ENCODE measurements at regions not wholly inside any gene's neighbourhood (a gene's known extent, or its start where the extent isn't known, plus 50 kb on each side); places are given as distances from the start of the nearest gene placed in this dataset.

DNA sequence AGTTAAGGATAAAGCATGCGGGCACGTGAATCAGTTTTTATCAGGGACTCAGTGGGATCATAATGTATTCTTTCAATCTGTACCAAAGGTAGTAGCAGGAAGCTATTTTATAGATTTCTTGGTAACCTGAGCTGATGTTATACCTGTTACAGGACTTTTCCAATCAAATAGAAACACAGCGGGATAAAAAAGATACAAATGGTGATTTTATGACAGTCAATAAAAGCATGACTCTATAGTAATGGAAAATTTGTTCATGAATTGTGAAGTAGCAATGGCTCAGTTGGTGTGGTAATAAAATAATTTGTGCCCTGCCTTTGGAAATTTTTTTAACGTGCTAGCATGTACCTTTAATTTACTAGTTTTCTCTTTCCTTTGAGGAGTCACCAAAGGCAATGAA, 300.7 kb upstream of the CELF2 start:
- TF ChIP-seq CTCF (IDR thresholded peaks at IDR 0.05 in 2 of 3, conservative IDR thresholded peaks at IDR 0.05 in 1 of 3; ENCODE audit: control insufficient read depth in 2 of 3, extremely low read depth in 1 of 3, insufficient read depth in 1 of 3, low read depth in 3 of 3, low read length in 3 of 3) (no peak), POLR2A (IDR thresholded peaks at IDR 0.05; ENCODE audit: low read depth, low read length) (no peak), NFYA (IDR thresholded peaks at IDR 0.05; ENCODE audit: borderline replicate concordance, low read depth, low read length) (no peak), JUND (IDR thresholded peaks at IDR 0.05; ENCODE audit: low read depth, low read length) (no peak), PRDM15 (CRISPR knock-in tag; IDR thresholded peaks at IDR 0.05) (no peak), EZH2 (IDR thresholded peaks at IDR 0.05; ENCODE audit: borderline replicate concordance, control insufficient read depth, low read depth, low read length) (no peak), REST (IDR thresholded peaks at IDR 0.05; ENCODE audit: low read depth, low read length) (no peak), SIN3A (IDR thresholded peaks at IDR 0.05; ENCODE audit: low read depth, low read length) (no peak)
- TF ChIP-seq, protein P1, sequence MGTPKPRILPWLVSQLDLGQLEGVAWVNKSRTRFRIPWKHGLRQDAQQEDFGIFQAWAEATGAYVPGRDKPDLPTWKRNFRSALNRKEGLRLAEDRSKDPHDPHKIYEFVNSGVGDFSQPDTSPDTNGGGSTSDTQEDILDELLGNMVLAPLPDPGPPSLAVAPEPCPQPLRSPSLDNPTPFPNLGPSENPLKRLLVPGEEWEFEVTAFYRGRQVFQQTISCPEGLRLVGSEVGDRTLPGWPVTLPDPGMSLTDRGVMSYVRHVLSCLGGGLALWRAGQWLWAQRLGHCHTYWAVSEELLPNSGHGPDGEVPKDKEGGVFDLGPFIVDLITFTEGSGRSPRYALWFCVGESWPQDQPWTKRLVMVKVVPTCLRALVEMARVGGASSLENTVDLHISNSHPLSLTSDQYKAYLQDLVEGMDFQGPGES (IDR thresholded peaks at IDR 0.05): no peak
- TF ChIP-seq, protein P2, sequence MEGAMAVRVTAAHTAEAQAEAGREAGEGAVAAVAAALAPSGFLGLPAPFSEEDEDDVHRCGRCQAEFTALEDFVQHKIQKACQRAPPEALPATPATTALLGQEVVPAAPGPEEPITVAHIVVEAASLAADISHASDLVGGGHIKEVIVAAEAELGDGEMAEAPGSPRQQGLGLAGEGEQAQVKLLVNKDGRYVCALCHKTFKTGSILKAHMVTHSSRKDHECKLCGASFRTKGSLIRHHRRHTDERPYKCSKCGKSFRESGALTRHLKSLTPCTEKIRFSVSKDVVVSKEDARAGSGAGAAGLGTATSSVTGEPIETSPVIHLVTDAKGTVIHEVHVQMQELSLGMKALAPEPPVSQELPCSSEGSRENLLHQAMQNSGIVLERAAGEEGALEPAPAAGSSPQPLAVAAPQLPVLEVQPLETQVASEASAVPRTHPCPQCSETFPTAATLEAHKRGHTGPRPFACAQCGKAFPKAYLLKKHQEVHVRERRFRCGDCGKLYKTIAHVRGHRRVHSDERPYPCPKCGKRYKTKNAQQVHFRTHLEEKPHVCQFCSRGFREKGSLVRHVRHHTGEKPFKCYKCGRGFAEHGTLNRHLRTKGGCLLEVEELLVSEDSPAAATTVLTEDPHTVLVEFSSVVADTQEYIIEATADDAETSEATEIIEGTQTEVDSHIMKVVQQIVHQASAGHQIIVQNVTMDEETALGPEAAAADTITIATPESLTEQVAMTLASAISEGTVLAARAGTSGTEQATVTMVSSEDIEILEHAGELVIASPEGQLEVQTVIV (IDR thresholded peaks at IDR 0.05; ENCODE audit: borderline replicate concordance, partially characterized antibody): no peak
